ENCODE measurements at regions not wholly inside any gene's neighbourhood (a gene's known extent, or its start where the extent isn't known, plus 50 kb on each side); places are given as distances from the start of the nearest gene placed in this dataset.

GRCh38 chr2:160650196-160651118 lies 156.8 kb upstream of the RBMS1 start:
- no peak for DNase-seq (ENCODE audit: low read depth)
- Histone ChIP-seq H2AFZ (ENCODE audit: low read depth, low read length) (no peak overlapping the region), H3K9me3 (ENCODE audit: insufficient read depth, low read depth, low read length) (no peaks in the 10 kb centered on the region), H4K20me1 (ENCODE audit: insufficient read depth, low read length) (no peaks in the 10 kb centered on the region), H3K4me1 (ENCODE audit: insufficient read depth, low read length) (peaks cover 7% of the 10 kb centered on the region), H3K36me3 (ENCODE audit: insufficient read depth, low read length) (no peaks in the 10 kb centered on the region), H3K4me2 (ENCODE audit: low read length) (no peak overlapping the region), H3K27me3 (ENCODE audit: insufficient read depth, low read length) (no peaks in the 10 kb centered on the region), H3K27ac (ENCODE audit: low read depth, low read length) (no peak overlapping the region), H3K4me3 (ENCODE audit: insufficient read depth, low read depth, low read length) (no peak overlapping the region), H3K9ac (ENCODE audit: low read length) (no peak overlapping the region), H3K79me2 (ENCODE audit: insufficient read depth, low read length) (no peaks in the 10 kb centered on the region)
- peaks cover 3% of the 10 kb centered on the region for H3K9me3 Mint-ChIP-seq (ENCODE audit: unreplicated experiment)
- TF ChIP-seq CTCF (IDR thresholded peaks at IDR 0.05; ENCODE audit: insufficient read depth, low read depth, low read length), result no peak
- TF ChIP-seq EZH2 (IDR thresholded peaks at IDR 0.05; ENCODE audit: insufficient read depth, low read length), result no peak
- H3K27ac Mint-ChIP-seq (ENCODE audit: unreplicated experiment), result no peak overlapping the region
- peaks cover 3% of the 10 kb centered on the region for H3K36me3 Mint-ChIP-seq (ENCODE audit: low read depth, unreplicated experiment)
- H3K4me3 Mint-ChIP-seq (ENCODE audit: unreplicated experiment), result no peak overlapping the region
- H3K4me1 Mint-ChIP-seq (ENCODE audit: low read depth, unreplicated experiment), result peaks cover 15% of the 10 kb centered on the region
- FAIRE-seq, result no peak
- no peaks in the 10 kb centered on the region for H3K27me3 Mint-ChIP-seq (ENCODE audit: low read depth, unreplicated experiment)

GRCh38 chr2:160651416-160652200 lies 158.0 kb upstream of the RBMS1 start:
- H3K79me2 ChIP-seq (ENCODE audit: insufficient read depth, low read length), result no peaks in the 10 kb centered on the region
- no peaks in the 10 kb centered on the region for H3K9me3 ChIP-seq (ENCODE audit: insufficient read depth, low read depth, low read length)
- Mint-ChIP-seq H3K4me3 (ENCODE audit: unreplicated experiment) (peak overlapping the region; percentile 13), H3K9me3 (ENCODE audit: unreplicated experiment) (peaks cover 3% of the 10 kb centered on the region), H3K27me3 (ENCODE audit: low read depth, unreplicated experiment) (no peaks in the 10 kb centered on the region), H3K4me1 (ENCODE audit: low read depth, unreplicated experiment) (peaks cover 15% of the 10 kb centered on the region), H3K36me3 (ENCODE audit: low read depth, unreplicated experiment) (peaks cover 3% of the 10 kb centered on the region), H3K27ac (ENCODE audit: unreplicated experiment) (no peak overlapping the region)
- H4K20me1 ChIP-seq (ENCODE audit: insufficient read depth, low read length), result no peaks in the 10 kb centered on the region
- no peak overlapping the region for H3K9ac ChIP-seq (ENCODE audit: low read length)
- no peak overlapping the region for H3K4me3 ChIP-seq (ENCODE audit: insufficient read depth, low read depth, low read length)
- peaks cover 7% of the 10 kb centered on the region for H3K4me1 ChIP-seq (ENCODE audit: insufficient read depth, low read length)
- no peak overlapping the region for H3K4me2 ChIP-seq (ENCODE audit: low read length)
- peak; percentile 64 for DNase-seq (ENCODE audit: low read depth)
- no peak overlapping the region for H2AFZ ChIP-seq (ENCODE audit: low read depth, low read length)
- no peaks in the 10 kb centered on the region for H3K36me3 ChIP-seq (ENCODE audit: insufficient read depth, low read length)
- no peak for FAIRE-seq
- H3K27ac ChIP-seq (ENCODE audit: low read depth, low read length), result no peak overlapping the region
- no peak for TF ChIP-seq EZH2 (IDR thresholded peaks at IDR 0.05; ENCODE audit: insufficient read depth, low read length)
- TF ChIP-seq CTCF (IDR thresholded peaks at IDR 0.05; ENCODE audit: insufficient read depth, low read depth, low read length), result no peak
- no peaks in the 10 kb centered on the region for H3K27me3 ChIP-seq (ENCODE audit: insufficient read depth, low read length)

Measured in astrocyte (in vitro differentiated cells and primary cell).